ENCODE measurements at regions not wholly inside any gene's neighbourhood (a gene's known extent, or its start where the extent isn't known, plus 50 kb on each side); places are given as distances from the start of the nearest gene placed in this dataset.
A peak's percentile ranks its signal among the peaks of the same experiment; 100 is the strongest.
"Not testable (repeated sequence)": the region's sequence is repeated elsewhere in the genome, so short reads cannot be mapped to it uniquely, and the experiment has no call there.

GRCh38 chr4:138341739-138342415 lies 99.7 kb upstream of the SLC7A11 start:
- DNase-seq (ENCODE audit: low read depth, low spot score) (no peak), FAIRE-seq (peak; percentile 9)
- H4K20me1 ChIP-seq (ENCODE audit: control insufficient read depth, extremely low read depth, insufficient read depth, low read length) = no peaks in the 10 kb centered on the region
- no peak overlapping the region for H3K27ac ChIP-seq (ENCODE audit: control insufficient read depth, insufficient read depth, low read length)
- no peaks in the 10 kb centered on the region for H3K27me3 ChIP-seq (ENCODE audit: control insufficient read depth, extremely low read depth, insufficient read depth, low read length)
- dilution Hi-C loops (cut with MboI; ENCODE audit: extremely low pct_ligation_motif_present, low sequenced_read_pairs) = no loop called here
- H3K4me2 ChIP-seq (ENCODE audit: control insufficient read depth, extremely low read depth, insufficient read depth, low read depth, low read length) = no peak overlapping the region
- no peak for TF ChIP-seq CTCF (optimal IDR thresholded peaks at IDR 0.05 in 1 of 3, IDR thresholded peaks at IDR 0.05 in 1 of 3, conservative IDR thresholded peaks at IDR 0.05 in 1 of 3; ENCODE audit: extremely low read depth in 1 of 3, insufficient read depth in 2 of 3, low read length in 3 of 3)
- TF ChIP-seq EZH2 (IDR thresholded peaks at IDR 0.05; ENCODE audit: low read length) = no peak
- no peak overlapping the region for H2AFZ ChIP-seq (ENCODE audit: control insufficient read depth, low read length)
- H3K36me3 ChIP-seq (ENCODE audit: control insufficient read depth in 2 of 2, extremely low read depth in 1 of 2, insufficient read depth in 2 of 2, low read length in 2 of 2) = no peaks in the 10 kb centered on the region
- H3K4me3 ChIP-seq (ENCODE audit: control insufficient read depth in 2 of 3, extremely low read depth in 1 of 3, insufficient read depth in 2 of 3, low read depth in 1 of 3, low read length in 3 of 3) = no peak overlapping the region
- H3K9ac ChIP-seq (ENCODE audit: control insufficient read depth, extremely low read depth, insufficient read depth, low read length) = no peak overlapping the region
- no peaks in the 10 kb centered on the region for H3K79me2 ChIP-seq (ENCODE audit: control insufficient read depth, insufficient read depth, low read length)
- no peaks in the 10 kb centered on the region for H3K9me3 ChIP-seq (ENCODE audit: control insufficient read depth, low read depth, low read length)
- H3K9me1 ChIP-seq (ENCODE audit: control insufficient read depth, extremely low read depth, insufficient read depth, low read length) = no peaks in the 10 kb centered on the region
- H3K4me1 ChIP-seq (ENCODE audit: control insufficient read depth, extremely low read depth, insufficient read depth, low read length) = no peaks in the 10 kb centered on the region

- TF ChIP-seq EZH2 (IDR thresholded peaks at IDR 0.05; ENCODE audit: low read length) = no peak
- no peak for TF ChIP-seq CTCF (optimal IDR thresholded peaks at IDR 0.05 in 1 of 3, IDR thresholded peaks at IDR 0.05 in 1 of 3, conservative IDR thresholded peaks at IDR 0.05 in 1 of 3; ENCODE audit: extremely low read depth in 1 of 3, insufficient read depth in 2 of 3, low read length in 3 of 3)
- DNase-seq (ENCODE audit: low read depth, low spot score) (no peak), FAIRE-seq (no peak)
- H2AFZ ChIP-seq (ENCODE audit: control insufficient read depth, low read length) = no peak overlapping the region
- no peaks in the 10 kb centered on the region for H3K36me3 ChIP-seq (ENCODE audit: control insufficient read depth in 2 of 2, extremely low read depth in 1 of 2, insufficient read depth in 2 of 2, low read length in 2 of 2)
- H3K27ac ChIP-seq (ENCODE audit: control insufficient read depth, insufficient read depth, low read length) = no peak overlapping the region
- H3K9me1 ChIP-seq (ENCODE audit: control insufficient read depth, extremely low read depth, insufficient read depth, low read length) = no peaks in the 10 kb centered on the region
- dilution Hi-C loops (cut with MboI; ENCODE audit: extremely low pct_ligation_motif_present, low sequenced_read_pairs) = no loop called here
- H3K4me1 ChIP-seq (ENCODE audit: control insufficient read depth, extremely low read depth, insufficient read depth, low read length) = no peaks in the 10 kb centered on the region
- no peak overlapping the region for H3K9ac ChIP-seq (ENCODE audit: control insufficient read depth, extremely low read depth, insufficient read depth, low read length)
- no peaks in the 10 kb centered on the region for H3K27me3 ChIP-seq (ENCODE audit: control insufficient read depth, extremely low read depth, insufficient read depth, low read length)
- H3K4me3 ChIP-seq (ENCODE audit: control insufficient read depth in 2 of 3, extremely low read depth in 1 of 3, insufficient read depth in 2 of 3, low read depth in 1 of 3, low read length in 3 of 3) = no peak overlapping the region
- H3K79me2 ChIP-seq (ENCODE audit: control insufficient read depth, insufficient read depth, low read length) = no peaks in the 10 kb centered on the region
- no peaks in the 10 kb centered on the region for H4K20me1 ChIP-seq (ENCODE audit: control insufficient read depth, extremely low read depth, insufficient read depth, low read length)
- no peak overlapping the region for H3K4me2 ChIP-seq (ENCODE audit: control insufficient read depth, extremely low read depth, insufficient read depth, low read depth, low read length)
- H3K9me3 ChIP-seq (ENCODE audit: control insufficient read depth, low read depth, low read length) = no peaks in the 10 kb centered on the region
These were observed 96.7 kb upstream of the SLC7A11 start for GRCh38 chr4:138338840-138339239.

GRCh38 chr4:138338222-138338621 lies 96.1 kb upstream of the SLC7A11 start:
- H3K4me1 ChIP-seq (ENCODE audit: control insufficient read depth, extremely low read depth, insufficient read depth, low read length); H4K20me1 ChIP-seq (ENCODE audit: control insufficient read depth, extremely low read depth, insufficient read depth, low read length); H3K9me1 ChIP-seq (ENCODE audit: control insufficient read depth, extremely low read depth, insufficient read depth, low read length); DNase-seq (ENCODE audit: low read depth, low spot score); FAIRE-seq; H3K27me3 ChIP-seq (ENCODE audit: control insufficient read depth, extremely low read depth, insufficient read depth, low read length); H3K4me3 ChIP-seq (ENCODE audit: control insufficient read depth in 2 of 3, extremely low read depth in 1 of 3, insufficient read depth in 2 of 3, low read depth in 1 of 3, low read length in 3 of 3); H3K4me2 ChIP-seq (ENCODE audit: control insufficient read depth, extremely low read depth, insufficient read depth, low read depth, low read length); H3K27ac ChIP-seq (ENCODE audit: control insufficient read depth, insufficient read depth, low read length); H3K36me3 ChIP-seq (ENCODE audit: control insufficient read depth in 2 of 2, extremely low read depth in 1 of 2, insufficient read depth in 2 of 2, low read length in 2 of 2); H3K9ac ChIP-seq (ENCODE audit: control insufficient read depth, extremely low read depth, insufficient read depth, low read length); dilution Hi-C loops (cut with MboI; ENCODE audit: extremely low pct_ligation_motif_present, low sequenced_read_pairs); H3K9me3 ChIP-seq (ENCODE audit: control insufficient read depth, low read depth, low read length); H2AFZ ChIP-seq (ENCODE audit: control insufficient read depth, low read length); H3K79me2 ChIP-seq (ENCODE audit: control insufficient read depth, insufficient read depth, low read length): not testable (repeated sequence)
